GM12872 (cell line): ENCODE measurements at regions not wholly inside any gene's neighbourhood (a gene's known extent, or its start where the extent isn't known, plus 50 kb on each side); places are given as distances from the start of the nearest gene placed in this dataset.

ENCODE experiments used
- TF ChIP-seq, protein P1 (sequence below): IDR thresholded peaks from 3 replicates; pipeline ENCODE4 v1.5.1; 2011; ENCODE audit warnings: low read depth, mild to moderate bottlenecking, low read length, moderate library complexity; ENCODE audit not compliant: insufficient read depth

DNA sequence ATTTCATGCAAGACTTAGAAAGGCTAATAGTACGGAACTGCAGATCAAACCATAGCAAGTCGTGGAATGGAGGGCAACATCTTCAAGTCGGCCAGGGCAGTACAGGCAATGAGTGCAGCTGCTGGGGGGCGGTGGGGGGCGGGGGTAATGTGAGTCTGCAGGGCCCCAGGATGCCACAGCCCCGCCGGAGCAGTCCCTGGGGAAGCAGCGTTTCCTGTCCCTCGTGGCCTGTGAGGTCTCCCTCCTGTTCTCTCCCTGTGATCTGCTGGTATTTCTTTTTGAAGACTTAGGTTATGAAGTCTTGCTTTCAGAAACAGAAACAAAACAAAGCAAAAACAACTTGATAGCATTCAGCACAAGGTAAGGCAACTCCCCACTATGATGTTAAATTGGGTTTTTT lies 351.9 kb downstream of the FOXA2 start:
- TF ChIP-seq, protein P1, sequence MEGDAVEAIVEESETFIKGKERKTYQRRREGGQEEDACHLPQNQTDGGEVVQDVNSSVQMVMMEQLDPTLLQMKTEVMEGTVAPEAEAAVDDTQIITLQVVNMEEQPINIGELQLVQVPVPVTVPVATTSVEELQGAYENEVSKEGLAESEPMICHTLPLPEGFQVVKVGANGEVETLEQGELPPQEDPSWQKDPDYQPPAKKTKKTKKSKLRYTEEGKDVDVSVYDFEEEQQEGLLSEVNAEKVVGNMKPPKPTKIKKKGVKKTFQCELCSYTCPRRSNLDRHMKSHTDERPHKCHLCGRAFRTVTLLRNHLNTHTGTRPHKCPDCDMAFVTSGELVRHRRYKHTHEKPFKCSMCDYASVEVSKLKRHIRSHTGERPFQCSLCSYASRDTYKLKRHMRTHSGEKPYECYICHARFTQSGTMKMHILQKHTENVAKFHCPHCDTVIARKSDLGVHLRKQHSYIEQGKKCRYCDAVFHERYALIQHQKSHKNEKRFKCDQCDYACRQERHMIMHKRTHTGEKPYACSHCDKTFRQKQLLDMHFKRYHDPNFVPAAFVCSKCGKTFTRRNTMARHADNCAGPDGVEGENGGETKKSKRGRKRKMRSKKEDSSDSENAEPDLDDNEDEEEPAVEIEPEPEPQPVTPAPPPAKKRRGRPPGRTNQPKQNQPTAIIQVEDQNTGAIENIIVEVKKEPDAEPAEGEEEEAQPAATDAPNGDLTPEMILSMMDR: no peak

DNA sequence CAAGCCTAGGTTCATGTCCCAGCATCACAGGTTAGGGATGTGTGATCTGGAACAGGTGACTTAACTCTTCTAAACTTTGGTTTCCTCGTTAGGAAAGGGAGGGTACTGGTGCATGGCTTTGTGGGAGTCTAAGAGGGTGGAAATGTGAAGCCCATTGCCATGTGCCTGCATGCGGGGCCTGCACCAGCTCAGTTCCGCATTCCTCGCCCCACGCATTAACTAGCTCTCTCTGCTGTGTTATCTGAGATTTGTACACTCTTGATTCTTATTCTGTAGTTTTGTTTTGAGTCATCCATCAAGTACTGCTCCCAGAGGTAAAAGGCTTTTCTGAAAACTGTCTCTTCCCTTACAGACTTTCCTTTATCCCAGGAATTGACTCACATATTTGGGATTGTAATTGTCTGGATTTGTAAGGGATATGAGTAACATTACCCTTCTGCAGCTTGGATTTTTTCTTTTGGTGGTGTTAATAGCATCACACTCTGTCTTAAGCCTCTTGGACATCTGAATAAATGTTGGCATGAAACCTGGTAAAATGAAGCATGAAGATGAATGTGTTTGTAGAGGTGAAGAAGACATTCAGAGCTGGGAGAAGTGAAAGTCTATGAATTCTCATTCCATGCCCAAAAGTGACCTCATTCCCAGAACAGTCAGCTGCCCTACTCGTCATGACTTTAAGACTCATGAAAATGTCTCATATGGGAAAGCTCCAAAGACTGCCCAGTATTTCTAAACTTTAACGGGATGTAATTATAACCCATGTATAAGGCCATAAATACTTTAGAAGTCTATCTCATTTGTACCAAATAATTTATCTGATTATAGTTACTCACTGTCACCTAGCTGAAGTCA lies 357.3 kb downstream of the FOXA2 start:
- TF ChIP-seq, protein P1: no peak

DNA sequence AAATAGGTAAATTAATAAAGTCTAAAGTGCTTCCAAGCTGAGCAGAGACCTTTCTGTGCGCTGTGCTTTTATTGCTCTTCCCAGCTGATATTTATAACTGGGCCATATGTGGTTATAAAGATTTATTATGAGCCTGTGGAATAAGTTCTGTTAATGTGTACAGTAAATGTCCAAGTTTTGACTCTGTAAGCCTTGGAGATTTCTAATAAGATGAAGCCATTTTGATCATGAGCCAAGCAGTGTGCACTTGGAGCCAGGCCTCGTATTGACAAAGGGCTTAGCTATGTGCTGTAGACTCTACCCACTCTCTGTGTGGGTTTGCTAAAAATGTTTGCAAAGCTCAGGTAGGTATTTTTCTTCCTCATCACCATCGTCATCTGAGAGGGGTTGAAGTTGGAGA lies 361.1 kb downstream of the FOXA2 start:
- TF ChIP-seq, protein P1: no peak

DNA sequence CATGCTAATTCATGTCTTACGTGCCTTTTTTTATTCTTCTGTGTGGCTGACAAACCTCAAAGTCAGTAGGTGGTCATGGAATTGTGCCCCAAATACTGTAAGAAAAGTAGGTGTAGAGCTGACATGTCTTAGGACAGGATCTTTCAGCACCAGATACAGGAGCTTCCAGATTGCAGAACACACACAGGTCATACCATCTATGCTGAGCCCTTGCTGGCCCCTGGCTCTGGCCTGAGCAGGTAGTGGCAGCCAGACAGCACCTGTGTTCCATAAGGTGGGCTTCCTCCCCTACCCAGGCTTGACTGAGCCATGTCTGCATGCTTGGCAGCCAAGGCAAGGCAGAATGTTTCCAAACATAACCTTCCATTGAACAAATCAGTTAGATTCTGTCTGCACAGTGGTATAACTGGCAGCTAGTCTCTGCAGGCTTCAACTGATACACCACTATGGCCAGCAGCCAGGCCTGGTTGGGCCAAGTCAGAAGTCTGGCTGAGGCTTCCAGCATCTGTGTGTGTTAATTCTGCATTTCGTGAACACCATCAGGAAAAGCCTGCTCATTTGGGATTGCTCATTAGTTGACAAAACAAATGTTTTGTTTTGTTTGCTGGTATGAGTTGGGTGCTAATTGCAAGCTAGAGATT lies 366.5 kb downstream of the FOXA2 start:
- TF ChIP-seq, protein P1: no peak

DNA sequence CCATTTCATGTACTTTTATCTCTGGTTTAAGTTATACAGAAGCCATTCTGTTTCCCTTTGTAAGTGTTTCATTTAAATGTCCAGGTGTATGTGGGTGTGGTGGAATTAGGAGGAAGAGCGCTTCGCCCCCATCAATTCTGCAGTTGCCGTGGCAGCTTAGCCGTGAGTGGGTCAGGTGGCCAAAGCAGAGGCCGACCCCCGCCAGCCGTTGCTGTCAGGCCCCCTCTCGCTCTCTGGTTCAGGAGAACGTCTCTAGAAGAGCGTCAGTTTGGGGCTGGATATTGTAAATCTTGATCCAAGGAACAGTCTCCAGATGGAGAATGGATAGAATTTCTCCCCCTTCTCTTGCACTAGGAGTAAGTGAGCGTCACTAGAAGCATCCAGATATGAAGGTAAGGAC lies 367.4 kb downstream of the FOXA2 start:
- TF ChIP-seq, protein P1: no peak

DNA sequence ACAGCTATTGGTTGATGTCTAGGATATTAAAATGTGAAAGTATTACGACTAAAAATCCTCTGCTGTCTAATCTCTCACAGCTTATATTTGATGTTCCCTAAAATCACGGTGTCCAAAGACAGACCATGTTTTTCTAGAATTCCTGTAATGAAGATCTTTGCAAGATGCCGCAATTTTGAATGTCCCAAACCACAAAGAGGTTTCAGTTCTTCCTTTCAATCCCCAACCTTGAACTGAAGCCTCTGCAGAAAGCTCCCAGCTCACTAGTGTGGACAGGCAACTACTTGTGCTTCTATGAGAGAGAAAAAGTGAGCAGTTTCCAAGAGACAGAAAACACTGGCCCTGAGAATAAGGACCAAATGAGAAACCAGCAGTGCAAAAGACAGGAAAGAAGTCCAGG lies 370.1 kb downstream of the FOXA2 start:
- TF ChIP-seq, protein P1: no peak

DNA sequence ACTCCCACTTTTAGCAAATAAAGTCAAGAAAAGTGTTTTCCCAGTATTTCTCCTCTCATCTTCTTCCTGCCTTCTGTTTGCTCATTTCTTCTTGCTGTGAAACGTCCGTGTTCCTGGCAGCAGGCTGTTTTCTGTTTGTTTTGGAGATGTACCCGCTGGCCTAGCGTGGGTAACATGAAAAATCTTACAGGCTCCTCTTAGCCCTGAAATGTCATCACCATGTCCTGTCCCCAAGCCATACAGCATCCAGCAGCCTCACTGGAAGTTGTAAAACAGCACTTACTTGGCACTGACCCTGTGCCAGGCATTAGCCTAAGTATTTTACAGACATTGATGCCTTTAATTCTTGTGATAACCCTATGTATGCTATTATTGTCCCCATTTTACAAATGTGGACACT lies 371.1 kb downstream of the FOXA2 start:
- TF ChIP-seq, protein P1: no peak
